GM12875 (cell line): ENCODE measurements at regions not wholly inside any gene's neighbourhood (a gene's known extent, or its start where the extent isn't known, plus 50 kb on each side); places are given as distances from the start of the nearest gene placed in this dataset.

Source experiments
- H3K4me3 ChIP-seq: one replicate; pipeline ENCODE4 v1.5.1; 2011; ENCODE audit warnings: low read depth, low read length, control low read depth
- CTCF ChIP-seq: IDR thresholded peaks from 2 replicates; pipeline ENCODE4 v1.5.1; 2011; ENCODE audit warnings: low read depth, mild to moderate bottlenecking, control low read depth, inconsistent platforms, low read length, moderate library complexity, borderline replicate concordance; ENCODE audit not compliant: insufficient read depth

GRCh38 chr2:31707992-31708391 lies 127.3 kb upstream of the SRD5A2 start:
- TF ChIP-seq CTCF, result no peak
- no peak overlapping the region for H3K4me3 ChIP-seq

GRCh38 chr2:31704561-31705212 lies 123.9 kb upstream of the SRD5A2 start:
- TF ChIP-seq CTCF, result no peak
- no peak overlapping the region for H3K4me3 ChIP-seq

- TF ChIP-seq CTCF, result no peak
- H3K4me3 ChIP-seq, result no peak overlapping the region
These were observed 122.5 kb upstream of the SRD5A2 start for GRCh38 chr2:31703253-31703652.

GRCh38 chr2:31698722-31699121 lies 118.0 kb upstream of the SRD5A2 start:
- H3K4me3 ChIP-seq, result no peak overlapping the region
- no peak for TF ChIP-seq CTCF

- TF ChIP-seq CTCF, result no peak
- H3K4me3 ChIP-seq, result no peak overlapping the region
These were observed 115.3 kb upstream of the SRD5A2 start for GRCh38 chr2:31696068-31696467.

- H3K4me3 ChIP-seq, result no peak overlapping the region
- TF ChIP-seq CTCF, result no peak
These were observed 113.7 kb upstream of the SRD5A2 start for GRCh38 chr2:31694444-31694843.

GRCh38 chr2:31693882-31694281 lies 113.1 kb upstream of the SRD5A2 start:
- no peak overlapping the region for H3K4me3 ChIP-seq
- TF ChIP-seq CTCF, result no peak
